ENCODE measurements at regions not wholly inside any gene's neighbourhood (a gene's known extent, or its start where the extent isn't known, plus 50 kb on each side); places are given as distances from the start of the nearest gene placed in this dataset.

DNA sequence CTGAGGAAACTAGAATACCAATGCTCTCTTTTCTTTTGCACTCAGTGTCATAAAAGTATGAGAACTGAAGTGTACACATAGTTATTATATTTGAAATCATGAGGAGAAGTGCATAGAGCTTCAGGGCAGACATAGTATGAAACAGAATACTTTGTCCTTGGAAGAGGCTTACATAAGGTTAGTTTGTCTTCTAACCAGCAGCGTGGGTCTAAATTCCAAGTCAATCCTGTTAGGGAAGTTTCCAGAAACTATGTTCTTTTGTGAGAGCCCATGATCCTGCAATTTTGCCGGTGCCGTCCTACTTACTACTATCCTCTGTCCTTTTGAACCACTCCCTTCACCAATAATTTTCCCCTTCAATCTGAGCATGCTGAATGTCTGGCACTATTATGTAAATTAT lies 156.2 kb downstream of the PABPC4L start:
- intact Hi-C loops (cut with DNase I): no loop called here
- WGBS, 2 donors: 94 to 99% methylated on average over 3 of the region's 3 CpGs
- Histone ChIP-seq H3K4me3 (no peak overlapping the region), H3K36me3 (no peaks in the 10 kb centered on the region), H3K27me3 (no peaks in the 10 kb centered on the region), H3K9me3 (peaks cover 0 to 7% (median 0%) of the 10 kb centered on the region in 11 donors), H3K27ac (no peak overlapping the region), H3K4me1 (no peaks in the 10 kb centered on the region)
- no peak for DNase-seq
- TF ChIP-seq CTCF (IDR thresholded peaks at IDR 0.05): no peak
- no peak for ATAC-seq

GRCh38 chr4:134043266-134043665 lies 158.3 kb downstream of the PABPC4L start:
- WGBS, 2 donors: 63 to 81% methylated on average over 3 of the region's 3 CpGs
- no peaks in the 10 kb centered on the region for H3K4me1 ChIP-seq
- TF ChIP-seq CTCF (IDR thresholded peaks at IDR 0.05): no peak
- ATAC-seq (no peak), DNase-seq (no peak)
- H3K36me3 ChIP-seq: no peaks in the 10 kb centered on the region
- peaks cover 0 to 22% (median 0%) of the 10 kb centered on the region in 11 donors for H3K9me3 ChIP-seq
- no peaks in the 10 kb centered on the region for H3K27me3 ChIP-seq
- no peak overlapping the region for H3K4me3 ChIP-seq
- intact Hi-C loops (cut with DNase I): no loop called here
- H3K27ac ChIP-seq: no peak overlapping the region

DNA sequence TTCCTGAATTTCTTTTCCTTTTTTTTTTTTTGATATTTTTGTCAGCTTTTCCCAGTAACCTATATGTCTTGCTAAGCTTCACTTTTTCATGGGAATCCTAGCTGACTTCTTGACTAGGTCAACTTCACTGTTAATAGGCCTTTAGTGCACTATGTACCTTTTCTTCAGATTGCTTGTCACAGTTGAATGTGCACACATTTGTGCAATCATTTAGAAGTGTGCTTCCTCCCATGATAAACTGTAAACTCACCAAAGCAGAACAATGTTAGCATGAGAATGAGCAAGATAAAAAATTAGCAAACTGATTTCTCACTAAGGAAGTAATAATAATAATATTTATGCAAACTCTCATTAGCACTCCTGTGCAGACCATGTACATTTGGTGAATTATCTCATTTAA lies 173.2 kb downstream of the PABPC4L start:
- Histone ChIP-seq H3K4me3 (no peak overlapping the region), H3K9me3 (no peaks in the 10 kb centered on the region), H3K27ac (no peak overlapping the region), H3K4me1 (no peaks in the 10 kb centered on the region), H3K27me3 (no peaks in the 10 kb centered on the region), H3K36me3 (no peaks in the 10 kb centered on the region)
- DNase-seq (no peak), ATAC-seq (no peak)
- intact Hi-C loops (cut with DNase I): no loop called here
- no peak for TF ChIP-seq CTCF (IDR thresholded peaks at IDR 0.05)

DNA sequence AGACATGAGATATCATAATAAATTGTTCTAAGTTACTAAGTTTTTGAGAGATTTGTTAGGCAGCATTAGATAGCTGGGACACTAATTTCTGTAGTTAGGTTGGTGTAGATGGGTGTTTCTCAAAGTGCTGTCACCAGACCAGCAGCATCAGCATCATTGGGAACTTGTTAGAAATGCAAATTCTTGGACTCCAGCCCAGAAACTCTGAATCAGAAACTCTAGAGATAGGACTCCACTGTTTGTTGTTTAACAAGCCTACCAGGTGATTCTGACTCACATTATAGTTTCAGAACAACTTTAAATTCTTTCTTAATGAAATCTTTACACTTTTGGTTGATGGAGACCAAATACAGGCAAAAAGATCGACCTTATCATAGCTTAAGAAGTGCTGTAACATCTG lies 173.7 kb downstream of the PABPC4L start:
- DNase-seq (no peak), ATAC-seq (no peak)
- H3K9me3 ChIP-seq: no peaks in the 10 kb centered on the region
- intact Hi-C loops (cut with DNase I): no loop called here
- H3K27ac ChIP-seq: no peak overlapping the region
- no peak overlapping the region for H3K4me3 ChIP-seq
- H3K27me3 ChIP-seq: no peaks in the 10 kb centered on the region
- 45 to 55% methylated on average over 1 of the region's 1 CpG for WGBS, 2 donors
- no peaks in the 10 kb centered on the region for H3K36me3 ChIP-seq
- H3K4me1 ChIP-seq: no peaks in the 10 kb centered on the region
- TF ChIP-seq CTCF (IDR thresholded peaks at IDR 0.05): no peak

DNA sequence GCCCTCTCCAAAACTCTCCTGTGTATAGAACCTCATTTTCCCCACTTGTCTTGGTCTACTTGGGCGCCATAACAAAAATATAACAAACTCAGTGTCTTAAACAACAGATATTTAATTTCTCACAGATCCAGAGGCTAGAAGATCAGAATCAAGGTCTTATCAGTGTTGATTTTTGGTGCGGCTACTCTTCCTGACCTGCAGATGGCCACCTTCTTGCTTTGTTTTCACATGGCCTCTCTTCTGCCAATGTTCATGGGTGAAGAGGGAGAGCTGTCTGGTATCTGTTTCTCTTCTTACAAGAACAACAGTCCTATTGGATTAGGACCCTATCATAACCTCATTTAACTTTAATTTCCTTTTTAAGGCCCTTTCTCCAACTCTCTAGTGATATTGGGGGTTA lies 177.3 kb downstream of the PABPC4L start:
- H3K4me3 ChIP-seq: no peak overlapping the region
- no peaks in the 10 kb centered on the region for H3K4me1 ChIP-seq
- WGBS, 2 donors: 81 to 90% methylated on average over 2 of the region's 2 CpGs
- H3K27ac ChIP-seq: no peak overlapping the region
- peak in 3 of 9 donors; percentile 12 to 30 (median 16) for TF ChIP-seq CTCF (IDR thresholded peaks at IDR 0.05)
- intact Hi-C loops (cut with DNase I): no loop called here
- ATAC-seq: no peak
- no peaks in the 10 kb centered on the region for H3K9me3 ChIP-seq
- H3K27me3 ChIP-seq: no peaks in the 10 kb centered on the region
- no peaks in the 10 kb centered on the region for H3K36me3 ChIP-seq
- DNase-seq: no peak
